ENCODE measurements at regions not wholly inside any gene's neighbourhood (a gene's known extent, or its start where the extent isn't known, plus 50 kb on each side); places are given as distances from the start of the nearest gene placed in this dataset.

- Histone ChIP-seq H3K27me3 (ENCODE audit: control insufficient read depth, insufficient read depth, low read length) (no peaks in the 10 kb centered on the region), H3K36me3 (ENCODE audit: control insufficient read depth, insufficient read depth, low read length) (no peaks in the 10 kb centered on the region), H3K4me1 (ENCODE audit: control insufficient read depth, insufficient read depth, low read length) (no peaks in the 10 kb centered on the region), H3K9me3 (ENCODE audit: control insufficient read depth, insufficient read depth, low read length) (no peaks in the 10 kb centered on the region), H3K4me3 (ENCODE audit: low read length) (no peak overlapping the region), H3K27ac (ENCODE audit: low read length) (no peak overlapping the region)
- Mint-ChIP-seq H3K4me3 (no peak overlapping the region), H3K9me3 (no peaks in the 10 kb centered on the region), H3K36me3 (no peaks in the 10 kb centered on the region), H3K27me3 (ENCODE audit: low read depth in 2 of 2) (peaks cover 0 to 6% of the 10 kb centered on the region in 2 donors), H3K4me1 (no peaks in the 10 kb centered on the region), H3K27ac (no peak overlapping the region)
- TF ChIP-seq, protein P1, sequence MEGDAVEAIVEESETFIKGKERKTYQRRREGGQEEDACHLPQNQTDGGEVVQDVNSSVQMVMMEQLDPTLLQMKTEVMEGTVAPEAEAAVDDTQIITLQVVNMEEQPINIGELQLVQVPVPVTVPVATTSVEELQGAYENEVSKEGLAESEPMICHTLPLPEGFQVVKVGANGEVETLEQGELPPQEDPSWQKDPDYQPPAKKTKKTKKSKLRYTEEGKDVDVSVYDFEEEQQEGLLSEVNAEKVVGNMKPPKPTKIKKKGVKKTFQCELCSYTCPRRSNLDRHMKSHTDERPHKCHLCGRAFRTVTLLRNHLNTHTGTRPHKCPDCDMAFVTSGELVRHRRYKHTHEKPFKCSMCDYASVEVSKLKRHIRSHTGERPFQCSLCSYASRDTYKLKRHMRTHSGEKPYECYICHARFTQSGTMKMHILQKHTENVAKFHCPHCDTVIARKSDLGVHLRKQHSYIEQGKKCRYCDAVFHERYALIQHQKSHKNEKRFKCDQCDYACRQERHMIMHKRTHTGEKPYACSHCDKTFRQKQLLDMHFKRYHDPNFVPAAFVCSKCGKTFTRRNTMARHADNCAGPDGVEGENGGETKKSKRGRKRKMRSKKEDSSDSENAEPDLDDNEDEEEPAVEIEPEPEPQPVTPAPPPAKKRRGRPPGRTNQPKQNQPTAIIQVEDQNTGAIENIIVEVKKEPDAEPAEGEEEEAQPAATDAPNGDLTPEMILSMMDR (IDR thresholded peaks at IDR 0.05) = no peak
- intact Hi-C loops (cut with micrococcal nuclease) = no loop called here
- DNase-seq = no peak
- 85% methylated on average over 2 of the region's 2 CpGs for WGBS (ENCODE audit: insufficient coverage)
- ATAC-seq = no peak
Measured at GRCh38 chr12:105970885-105971284, 167.9 kb downstream of the NUAK1 start.

DNA sequence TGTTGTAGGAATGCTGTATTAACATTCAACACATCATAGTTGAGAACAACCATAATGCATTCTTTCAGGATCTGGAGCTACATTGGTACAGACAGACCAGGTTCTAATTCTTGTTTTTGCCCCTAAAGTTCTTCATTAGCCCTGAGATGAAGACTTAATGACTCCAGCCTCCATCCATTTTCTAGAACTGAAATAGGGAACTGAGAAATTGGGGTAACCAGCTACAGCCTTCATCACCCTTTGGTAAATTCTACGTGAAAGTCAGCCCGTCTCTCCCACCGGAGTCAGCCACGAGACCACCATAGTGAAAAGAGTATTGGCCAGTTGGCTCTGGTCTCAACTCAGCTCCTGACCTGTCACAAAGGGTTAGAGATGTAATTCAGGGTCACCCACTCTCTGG is 164.0 kb downstream of the NUAK1 start:
- peaks cover 0 to 3% of the 10 kb centered on the region in 2 donors for H3K9me3 Mint-ChIP-seq
- intact Hi-C loops (cut with micrococcal nuclease) = no loop called here
- peaks cover 0 to 9% of the 10 kb centered on the region in 2 donors for H3K27me3 Mint-ChIP-seq (ENCODE audit: low read depth in 2 of 2)
- ATAC-seq = no peak
- no peaks in the 10 kb centered on the region for H3K4me1 Mint-ChIP-seq
- H3K36me3 ChIP-seq (ENCODE audit: control insufficient read depth, insufficient read depth, low read length) = no peaks in the 10 kb centered on the region
- no peaks in the 10 kb centered on the region for H3K36me3 Mint-ChIP-seq
- TF ChIP-seq, protein P1 (IDR thresholded peaks at IDR 0.05) = no peak
- no peak overlapping the region for H3K27ac Mint-ChIP-seq
- WGBS (ENCODE audit: insufficient coverage) = 90% methylated on average over 4 of the region's 4 CpGs
- H3K4me1 ChIP-seq (ENCODE audit: control insufficient read depth, insufficient read depth, low read length) = no peaks in the 10 kb centered on the region
- DNase-seq = no peak
- no peaks in the 10 kb centered on the region for H3K9me3 ChIP-seq (ENCODE audit: control insufficient read depth, insufficient read depth, low read length)
- H3K4me3 Mint-ChIP-seq = no peak overlapping the region
- H3K4me3 ChIP-seq (ENCODE audit: low read length) = no peak overlapping the region
- no peak overlapping the region for H3K27ac ChIP-seq (ENCODE audit: low read length)
- H3K27me3 ChIP-seq (ENCODE audit: control insufficient read depth, insufficient read depth, low read length) = no peaks in the 10 kb centered on the region

GRCh38 chr12:105975351-105975750 is 163.4 kb downstream of the NUAK1 start:
- Mint-ChIP-seq H3K4me3 (no peak overlapping the region), H3K36me3 (no peaks in the 10 kb centered on the region), H3K4me1 (no peaks in the 10 kb centered on the region), H3K27me3 (ENCODE audit: low read depth in 2 of 2) (peaks cover 0 to 9% of the 10 kb centered on the region in 2 donors), H3K9me3 (peaks cover 0 to 3% of the 10 kb centered on the region in 2 donors), H3K27ac (no peak overlapping the region)
- DNase-seq (no peak), ATAC-seq (no peak)
- Histone ChIP-seq H3K36me3 (ENCODE audit: control insufficient read depth, insufficient read depth, low read length) (no peaks in the 10 kb centered on the region), H3K4me1 (ENCODE audit: control insufficient read depth, insufficient read depth, low read length) (no peaks in the 10 kb centered on the region), H3K4me3 (ENCODE audit: low read length) (no peak overlapping the region), H3K27me3 (ENCODE audit: control insufficient read depth, insufficient read depth, low read length) (no peaks in the 10 kb centered on the region), H3K27ac (ENCODE audit: low read length) (no peak overlapping the region), H3K9me3 (ENCODE audit: control insufficient read depth, insufficient read depth, low read length) (no peaks in the 10 kb centered on the region)
- 100% methylated on average over 2 of the region's 2 CpGs for WGBS (ENCODE audit: insufficient coverage)
- TF ChIP-seq, protein P1 (IDR thresholded peaks at IDR 0.05) = no peak
- intact Hi-C loops (cut with micrococcal nuclease) = no loop called here

GRCh38 chr12:105977236-105977635 is 161.5 kb downstream of the NUAK1 start:
- Histone ChIP-seq H3K4me1 (ENCODE audit: control insufficient read depth, insufficient read depth, low read length) (no peaks in the 10 kb centered on the region), H3K27me3 (ENCODE audit: control insufficient read depth, insufficient read depth, low read length) (no peaks in the 10 kb centered on the region), H3K9me3 (ENCODE audit: control insufficient read depth, insufficient read depth, low read length) (no peaks in the 10 kb centered on the region), H3K27ac (ENCODE audit: low read length) (no peak overlapping the region), H3K36me3 (ENCODE audit: control insufficient read depth, insufficient read depth, low read length) (no peaks in the 10 kb centered on the region), H3K4me3 (ENCODE audit: low read length) (no peak overlapping the region)
- intact Hi-C loops (cut with micrococcal nuclease) = no loop called here
- H3K27ac Mint-ChIP-seq = no peak overlapping the region
- H3K4me1 Mint-ChIP-seq = no peaks in the 10 kb centered on the region
- H3K36me3 Mint-ChIP-seq = no peaks in the 10 kb centered on the region
- H3K9me3 Mint-ChIP-seq = peaks cover 0 to 3% of the 10 kb centered on the region in 2 donors
- ATAC-seq (no peak), DNase-seq (no peak)
- H3K4me3 Mint-ChIP-seq = no peak overlapping the region
- TF ChIP-seq, protein P1 (IDR thresholded peaks at IDR 0.05) = no peak
- peaks cover 0 to 3% of the 10 kb centered on the region in 2 donors for H3K27me3 Mint-ChIP-seq (ENCODE audit: low read depth in 2 of 2)
- WGBS (ENCODE audit: insufficient coverage) = 100% methylated on average over 3 of the region's 3 CpGs

All from natural killer cell (primary cell).